GM21515 (cell line): ENCODE measurements at regions not wholly inside any gene's neighbourhood (a gene's known extent, or its start where the extent isn't known, plus 50 kb on each side); places are given as distances from the start of the nearest gene placed in this dataset.
"Not testable (repeated sequence)": the region's sequence is repeated elsewhere in the genome, so short reads cannot be mapped to it uniquely, and the experiment has no call there.

Experiments
- ATAC-seq: cut with Tn5 transposase; IDR thresholded peaks from one replicate; pipeline ENCODE4 v1.9.1; 2021; ENCODE audit not compliant: unreplicated experiment

GRCh38 chr5:167923396-167923795 lies 368.0 kb upstream of the WWC1 start:
- no peak for ATAC-seq

GRCh38 chr5:167929841-167930240 lies 361.6 kb upstream of the WWC1 start:
- ATAC-seq, result no peak

- ATAC-seq, result no peak
Observed at GRCh38 chr5:167934551-167934971, 356.9 kb upstream of the WWC1 start.

GRCh38 chr5:167936022-167936421 lies 355.4 kb upstream of the WWC1 start:
- ATAC-seq, result no peak

- no peak for ATAC-seq
Observed at GRCh38 chr5:167936944-167937634, 354.4 kb upstream of the WWC1 start.

- no peak for ATAC-seq
Observed at GRCh38 chr5:167937635-167937998, 353.8 kb upstream of the WWC1 start.

GRCh38 chr5:167939686-167940085 lies 351.8 kb upstream of the WWC1 start:
- ATAC-seq, result no peak

GRCh38 chr5:167940911-167941310 lies 350.5 kb upstream of the WWC1 start:
- ATAC-seq, result no peak

- not testable (repeated sequence) for ATAC-seq
Observed at GRCh38 chr5:167941556-167941955, 349.9 kb upstream of the WWC1 start.

GRCh38 chr5:167943343-167943742 lies 348.1 kb upstream of the WWC1 start:
- ATAC-seq, result no peak

GRCh38 chr5:167944121-167944852 lies 347.2 kb upstream of the WWC1 start:
- no peak for ATAC-seq

GRCh38 chr5:167945542-167946384 lies 345.7 kb upstream of the WWC1 start:
- ATAC-seq, result no peak

GRCh38 chr5:167947306-167947705 lies 344.1 kb upstream of the WWC1 start:
- ATAC-seq, result no peak

GRCh38 chr5:167948251-167948650 lies 343.2 kb upstream of the WWC1 start:
- ATAC-seq, result no peak

- ATAC-seq, result no peak
Observed at GRCh38 chr5:167949435-167949834, 342.0 kb upstream of the WWC1 start.

- ATAC-seq, result no peak
Observed at GRCh38 chr5:167950126-167950721, 341.2 kb upstream of the WWC1 start.

- no peak for ATAC-seq
Observed at GRCh38 chr5:167951116-167951515, 340.3 kb upstream of the WWC1 start.

- ATAC-seq, result no peak
Observed at GRCh38 chr5:167952278-167952995, 339.0 kb upstream of the WWC1 start.

- no peak for ATAC-seq
Observed at GRCh38 chr5:167953151-167953798, 338.2 kb upstream of the WWC1 start.

- ATAC-seq, result no peak
Observed at GRCh38 chr5:167961731-167962130, 329.7 kb upstream of the WWC1 start.
